ENCODE measurements at regions not wholly inside any gene's neighbourhood (a gene's known extent, or its start where the extent isn't known, plus 50 kb on each side); places are given as distances from the start of the nearest gene placed in this dataset.

- no peaks in the 10 kb centered on the region for H3K9me3 Mint-ChIP-seq
These were observed 111.2 kb upstream of the RIPOR2 start for GRCh38 chr6:25046942-25047341.

GRCh38 chr6:25050356-25050755 is 114.6 kb upstream of the RIPOR2 start:
- peak overlapping the region; percentile 95 for H3K27ac Mint-ChIP-seq
- H3K4me1 Mint-ChIP-seq (ENCODE audit: low read depth): peaks cover 59% of the 10 kb centered on the region
- H3K9me3 Mint-ChIP-seq: no peaks in the 10 kb centered on the region
- H3K27me3 Mint-ChIP-seq (ENCODE audit: insufficient read depth): no peaks in the 10 kb centered on the region
- DNase-seq (ENCODE audit: low spot score): peak; percentile 32
- peak overlapping the region; percentile 74 for H3K4me3 Mint-ChIP-seq
- peaks cover 4% of the 10 kb centered on the region for H3K36me3 Mint-ChIP-seq (ENCODE audit: low read depth)
- intact Hi-C loops (cut with micrococcal nuclease): loop anchor here (1.0 to 2.0 kb wide), 3 partner anchors 9 to 23 kb away; no protein-coding TSS in a partner anchor

More at GRCh38 chr6:25046942-25047341, 111.2 kb upstream of the RIPOR2 start:
- no peak overlapping the region for H3K27ac Mint-ChIP-seq
- no peak overlapping the region for H3K4me3 Mint-ChIP-seq
- H3K36me3 Mint-ChIP-seq (ENCODE audit: low read depth): peaks cover 4% of the 10 kb centered on the region
- H3K4me1 Mint-ChIP-seq (ENCODE audit: low read depth): peaks cover 46% of the 10 kb centered on the region
- intact Hi-C loops (cut with micrococcal nuclease): no loop called here
- H3K27me3 Mint-ChIP-seq (ENCODE audit: insufficient read depth): no peaks in the 10 kb centered on the region
- DNase-seq (ENCODE audit: low spot score): no peak

GRCh38 chr6:25051083-25051482 is 115.3 kb upstream of the RIPOR2 start:
- Mint-ChIP-seq H3K4me3 (peak overlapping the region; percentile 74), H3K27ac (peak overlapping the region; percentile 95), H3K27me3 (ENCODE audit: insufficient read depth) (no peaks in the 10 kb centered on the region), H3K4me1 (ENCODE audit: low read depth) (peaks cover 65% of the 10 kb centered on the region), H3K36me3 (ENCODE audit: low read depth) (peaks cover 4% of the 10 kb centered on the region), H3K9me3 (no peaks in the 10 kb centered on the region)
- no peak for DNase-seq (ENCODE audit: low spot score)
- intact Hi-C loops (cut with micrococcal nuclease): loop anchor here (2.0 kb wide), 1 partner anchor 20 kb away; no protein-coding TSS in a partner anchor

GRCh38 chr6:25052181-25052580 is 116.4 kb upstream of the RIPOR2 start:
- Mint-ChIP-seq H3K4me1 (ENCODE audit: low read depth) (peaks cover 71% of the 10 kb centered on the region), H3K4me3 (no peak overlapping the region), H3K9me3 (no peaks in the 10 kb centered on the region), H3K27me3 (ENCODE audit: insufficient read depth) (no peaks in the 10 kb centered on the region), H3K27ac (peak overlapping the region; percentile 38), H3K36me3 (ENCODE audit: low read depth) (peaks cover 1% of the 10 kb centered on the region)
- intact Hi-C loops (cut with micrococcal nuclease): no loop called here
- DNase-seq (ENCODE audit: low spot score): no peak

- Mint-ChIP-seq H3K36me3 (ENCODE audit: low read depth) (peaks cover 1% of the 10 kb centered on the region), H3K27me3 (ENCODE audit: insufficient read depth) (no peaks in the 10 kb centered on the region), H3K4me1 (ENCODE audit: low read depth) (peaks cover 80% of the 10 kb centered on the region), H3K4me3 (no peak overlapping the region), H3K9me3 (no peaks in the 10 kb centered on the region), H3K27ac (peak overlapping the region; percentile 24)
- intact Hi-C loops (cut with micrococcal nuclease): no loop called here
- no peak for DNase-seq (ENCODE audit: low spot score)
These were observed 118.2 kb upstream of the RIPOR2 start for GRCh38 chr6:25053875-25054371.

GRCh38 chr6:25054469-25054868 is 118.7 kb upstream of the RIPOR2 start:
- Mint-ChIP-seq H3K27me3 (ENCODE audit: insufficient read depth) (no peaks in the 10 kb centered on the region), H3K36me3 (ENCODE audit: low read depth) (peaks cover 1% of the 10 kb centered on the region), H3K27ac (peak overlapping the region; percentile 73), H3K9me3 (no peaks in the 10 kb centered on the region), H3K4me3 (no peak overlapping the region), H3K4me1 (ENCODE audit: low read depth) (peaks cover 78% of the 10 kb centered on the region)
- DNase-seq (ENCODE audit: low spot score): no peak
- intact Hi-C loops (cut with micrococcal nuclease): no loop called here

- H3K4me1 Mint-ChIP-seq (ENCODE audit: low read depth): peaks cover 61% of the 10 kb centered on the region
These were observed 120.4 kb upstream of the RIPOR2 start for GRCh38 chr6:25056130-25056529.

GRCh38 chr6:25057111-25057905 is 121.5 kb upstream of the RIPOR2 start:
- peaks cover 52% of the 10 kb centered on the region for H3K4me1 Mint-ChIP-seq (ENCODE audit: low read depth)
- peak overlapping the region; percentile 57 for H3K27ac Mint-ChIP-seq
- peak overlapping the region; percentile 47 for H3K4me3 Mint-ChIP-seq
- intact Hi-C loops (cut with micrococcal nuclease): loop anchor here (2.0 kb wide), 1 partner anchor 15 kb away; no protein-coding TSS in a partner anchor
- peaks cover 1% of the 10 kb centered on the region for H3K36me3 Mint-ChIP-seq (ENCODE audit: low read depth)
- no peaks in the 10 kb centered on the region for H3K27me3 Mint-ChIP-seq (ENCODE audit: insufficient read depth)
- no peak for DNase-seq (ENCODE audit: low spot score)
- no peaks in the 10 kb centered on the region for H3K9me3 Mint-ChIP-seq

More at GRCh38 chr6:25056130-25056529, 120.4 kb upstream of the RIPOR2 start:
- Mint-ChIP-seq H3K27me3 (ENCODE audit: insufficient read depth) (no peaks in the 10 kb centered on the region), H3K27ac (peak overlapping the region; percentile 95), H3K9me3 (no peaks in the 10 kb centered on the region), H3K36me3 (ENCODE audit: low read depth) (peaks cover 1% of the 10 kb centered on the region), H3K4me3 (peak overlapping the region; percentile 71)
- intact Hi-C loops (cut with micrococcal nuclease): loop anchor here (2.0 kb wide), 1 partner anchor 13 kb away; no protein-coding TSS in a partner anchor
- peak; percentile 71 for DNase-seq (ENCODE audit: low spot score)

GRCh38 chr6:25058441-25058840 is 122.7 kb upstream of the RIPOR2 start:
- Mint-ChIP-seq H3K27me3 (ENCODE audit: insufficient read depth) (peaks cover 3% of the 10 kb centered on the region), H3K4me3 (no peak overlapping the region), H3K27ac (no peak overlapping the region), H3K36me3 (ENCODE audit: low read depth) (peaks cover 1% of the 10 kb centered on the region), H3K9me3 (no peaks in the 10 kb centered on the region), H3K4me1 (ENCODE audit: low read depth) (peaks cover 42% of the 10 kb centered on the region)
- intact Hi-C loops (cut with micrococcal nuclease): no loop called here
- DNase-seq (ENCODE audit: low spot score): no peak

GRCh38 chr6:25058941-25059340 is 123.2 kb upstream of the RIPOR2 start:
- Mint-ChIP-seq H3K36me3 (ENCODE audit: low read depth) (peaks cover 1% of the 10 kb centered on the region), H3K4me3 (no peak overlapping the region)
- DNase-seq (ENCODE audit: low spot score): no peak

GRCh38 chr6:25060522-25060921 is 124.8 kb upstream of the RIPOR2 start:
- Mint-ChIP-seq H3K9me3 (no peaks in the 10 kb centered on the region), H3K27me3 (ENCODE audit: insufficient read depth) (peaks cover 3% of the 10 kb centered on the region), H3K4me3 (no peak overlapping the region), H3K36me3 (ENCODE audit: low read depth) (peaks cover 3% of the 10 kb centered on the region), H3K27ac (no peak overlapping the region), H3K4me1 (ENCODE audit: low read depth) (peaks cover 26% of the 10 kb centered on the region)
- DNase-seq (ENCODE audit: low spot score): no peak
- intact Hi-C loops (cut with micrococcal nuclease): no loop called here

More at GRCh38 chr6:25058941-25059340, 123.2 kb upstream of the RIPOR2 start:
- H3K9me3 Mint-ChIP-seq: no peaks in the 10 kb centered on the region
- peaks cover 3% of the 10 kb centered on the region for H3K27me3 Mint-ChIP-seq (ENCODE audit: insufficient read depth)
- intact Hi-C loops (cut with micrococcal nuclease): no loop called here
- H3K4me1 Mint-ChIP-seq (ENCODE audit: low read depth): peaks cover 37% of the 10 kb centered on the region
- H3K27ac Mint-ChIP-seq: no peak overlapping the region

- DNase-seq (ENCODE audit: low spot score): no peak
- Mint-ChIP-seq H3K27ac (no peak overlapping the region), H3K4me1 (ENCODE audit: low read depth) (peaks cover 17% of the 10 kb centered on the region), H3K36me3 (ENCODE audit: low read depth) (peaks cover 2% of the 10 kb centered on the region), H3K4me3 (no peak overlapping the region), H3K9me3 (no peaks in the 10 kb centered on the region), H3K27me3 (ENCODE audit: insufficient read depth) (peaks cover 3% of the 10 kb centered on the region)
- intact Hi-C loops (cut with micrococcal nuclease): no loop called here
These were observed 125.7 kb upstream of the RIPOR2 start for GRCh38 chr6:25061289-25061936.
